Endothelial cell of umbilical vein (primary cell): ENCODE measurements at regions not wholly inside any gene's neighbourhood (a gene's known extent, or its start where the extent isn't known, plus 50 kb on each side); places are given as distances from the start of the nearest gene placed in this dataset.
A peak's percentile ranks its signal among the peaks of the same experiment; 100 is the strongest.

Source experiments
- BruUV-seq: library from RNA; stranded (reverse); fragments of 400-500 nt; replicated peaks from 2 replicates; lab custom pipeline; 2021; lab: Mats Ljungman, UMichigan
- CTCF ChIA-PET: fragments of 300-600, 350-600 bp; sonication (Branson Sonifier 250); formaldehyde crosslinking; loops from one replicate; lab custom pipeline; 2021; ENCODE audit warnings: antibody characterized with exemption, inconsistent platforms; lab: Charles Lee
- POLR2A ChIA-PET: fragments of 300-600, 350-600 bp; sonication (Branson Sonifier 250); formaldehyde crosslinking; loops from one replicate; lab custom pipeline; 2021; ENCODE audit warnings: antibody characterized with exemption, inconsistent platforms; lab: Charles Lee
- DNase-seq: peaks from one replicate; pipeline ENCODE4 v3.0.0-alpha.2; 2011; ENCODE audit warnings: low read depth, low spot score
- FAIRE-seq: peaks from 2 replicates; lab custom pipeline; 2011; peaks lifted over from hg19 to GRCh38; lab: Jason Lieb, UNC
- H2AFZ ChIP-seq: 2 replicates; pipeline ENCODE4 v1.6.0; 2012; ENCODE audit warnings: low read depth, low read length, control low read depth, inconsistent platforms
- H3K27ac ChIP-seq: 2 replicates; pipeline ENCODE4 v1.5.1; 2011; ENCODE audit warnings: low read depth, mild to moderate bottlenecking, control low read depth, low read length, moderate library complexity; ENCODE audit not compliant: insufficient read depth
- H3K27me3 ChIP-seq, 2 experiments: 2 replicates each; pipeline versions ENCODE4 v1.6.0 to v1.6.1; 2011; ENCODE audit warnings: low read length in 2 of 2, mixed read lengths in 1 of 2; ENCODE audit not compliant: control insufficient read depth in 2 of 2, insufficient read depth in 2 of 2
- H3K36me3 ChIP-seq, 2 experiments: 2 replicates in 1 of 2; 3 replicates in 1 of 2; pipeline ENCODE4 v1.5.1; 2011; ENCODE audit warnings: low read length in 2 of 2, mild to moderate bottlenecking in 1 of 2, moderate library complexity in 1 of 2; ENCODE audit not compliant: control insufficient read depth in 2 of 2, insufficient read depth in 2 of 2; ENCODE audit errors: extremely low read depth in 1 of 2
- H3K4me1 ChIP-seq: 3 replicates; pipeline ENCODE4 v1.5.1; 2011; ENCODE audit warnings: mild to moderate bottlenecking, low read length; ENCODE audit not compliant: control insufficient read depth, insufficient read depth; ENCODE audit errors: extremely low read depth
- H3K4me2 ChIP-seq: 2 replicates; pipeline ENCODE4 v1.6.1; 2011; ENCODE audit warnings: low read length, control low read depth, mixed read lengths; ENCODE audit not compliant: insufficient read depth
- H3K4me3 ChIP-seq, 3 experiments: fragments of 200-600 bp in 1 of 3; sonication (generic), shearing (Covaris generic) in 1 of 3; replicated peaks in 1 of 3; 2 replicates each; pipeline ENCODE4 v1.5.1; 2011 to 2016; ENCODE audit warnings: control low read depth in 3 of 3, low read length in 3 of 3, mild to moderate bottlenecking in 2 of 3, inconsistent platforms in 1 of 3, low read depth in 1 of 3, moderate library complexity in 1 of 3; ENCODE audit not compliant: insufficient read depth in 1 of 3
- H3K79me2 ChIP-seq: 2 replicates; pipeline ENCODE4 v1.6.0; 2012; ENCODE audit warnings: low read length, inconsistent platforms; ENCODE audit not compliant: control insufficient read depth, insufficient read depth
- H3K9ac ChIP-seq: replicated peaks from 2 replicates; pipeline ENCODE3; 2011; ENCODE audit warnings: low read length, control low read depth; ENCODE audit not compliant: insufficient read depth; ENCODE audit errors: extremely low read depth
- H3K9me1 ChIP-seq: replicated peaks from 3 replicates; pipeline ENCODE4 v1.6.0; 2011; ENCODE audit warnings: mild to moderate bottlenecking, low read length; ENCODE audit not compliant: control insufficient read depth, insufficient read depth; ENCODE audit errors: extremely low read depth
- H3K9me3 ChIP-seq: replicated peaks from 2 replicates; pipeline ENCODE4 v1.5.1; 2012; ENCODE audit warnings: low read length, inconsistent platforms; ENCODE audit not compliant: control insufficient read depth, insufficient read depth
- H4K20me1 ChIP-seq: replicated peaks from 2 replicates; pipeline ENCODE3; 2011; ENCODE audit warnings: mild to moderate bottlenecking, low read length; ENCODE audit not compliant: control insufficient read depth, insufficient read depth; ENCODE audit errors: extremely low read depth
- EZH2 ChIP-seq: IDR thresholded peaks from 2 replicates; pipeline ENCODE4 v1.6.1; 2012; ENCODE audit warnings: borderline replicate concordance, low read depth, mild to moderate bottlenecking, moderate library complexity, low read length, inconsistent platforms; ENCODE audit not compliant: severe bottlenecking
- FOS ChIP-seq: IDR thresholded peaks from 2 replicates; pipeline ENCODE4 v1.6.1; 2011; ENCODE audit warnings: mild to moderate bottlenecking, low read length, moderate library complexity, borderline replicate concordance; ENCODE audit not compliant: insufficient read depth
- GATA2 ChIP-seq: IDR thresholded peaks from 2 replicates; pipeline ENCODE4 v1.7.0; 2011; ENCODE audit warnings: low read depth, mild to moderate bottlenecking, moderate library complexity, mixed read lengths, low read length; ENCODE audit not compliant: insufficient read length, insufficient read depth
- JUN ChIP-seq: IDR thresholded peaks from 2 replicates; pipeline ENCODE4 v1.6.1; 2011; ENCODE audit warnings: borderline replicate concordance, low read depth; ENCODE audit not compliant: insufficient read length, insufficient read depth
- MAX ChIP-seq: IDR thresholded peaks from 2 replicates; pipeline ENCODE4 v1.6.1; 2011; ENCODE audit not compliant: insufficient read depth, insufficient read length
- MYC ChIP-seq: IDR thresholded peaks from one replicate; pipeline ENCODE4 v1.6.1; 2011; ENCODE audit warnings: mild to moderate bottlenecking, low read depth, low read length
- POLR2A ChIP-seq: IDR thresholded peaks from 2 replicates; pipeline ENCODE4 v1.6.1; 2012; ENCODE audit warnings: low read depth, mild to moderate bottlenecking, control low read depth, low read length
- POLR2AphosphoS5 ChIP-seq: IDR thresholded peaks from 2 replicates; pipeline ENCODE4 v1.6.1; 2012; ENCODE audit warnings: low read depth, mild to moderate bottlenecking, control low read depth, low read length, moderate library complexity; ENCODE audit not compliant: insufficient read depth
- dilution Hi-C: fragments of 300-500 bp; cut with MboI; formaldehyde crosslinking; loops from one replicate; pipeline ENCODE4 v1.15.0; 2019; ENCODE audit warnings: low sequenced_read_pairs; ENCODE audit not compliant: extremely low pct_ligation_motif_present
- intact Hi-C: fragments of 100-400 bp; cut with micrococcal nuclease; formaldehyde crosslinking; loops from one replicate; pipeline ENCODE4 v1.10.0; 2022
- TF ChIP-seq, protein P1 (sequence below), 2 donors: IDR thresholded peaks; 1 replicate in 1 of 2; 2 replicates in 1 of 2; pipeline ENCODE4 v1.5.1; 2011; ENCODE audit warnings: low read length in 2 of 2, mild to moderate bottlenecking in 2 of 2, moderate library complexity in 2 of 2, control low read depth in 1 of 2, inconsistent platforms in 1 of 2, low read depth in 1 of 2; ENCODE audit not compliant: insufficient read depth in 1 of 2; ENCODE audit errors: extremely low read depth in 1 of 2

DNA sequence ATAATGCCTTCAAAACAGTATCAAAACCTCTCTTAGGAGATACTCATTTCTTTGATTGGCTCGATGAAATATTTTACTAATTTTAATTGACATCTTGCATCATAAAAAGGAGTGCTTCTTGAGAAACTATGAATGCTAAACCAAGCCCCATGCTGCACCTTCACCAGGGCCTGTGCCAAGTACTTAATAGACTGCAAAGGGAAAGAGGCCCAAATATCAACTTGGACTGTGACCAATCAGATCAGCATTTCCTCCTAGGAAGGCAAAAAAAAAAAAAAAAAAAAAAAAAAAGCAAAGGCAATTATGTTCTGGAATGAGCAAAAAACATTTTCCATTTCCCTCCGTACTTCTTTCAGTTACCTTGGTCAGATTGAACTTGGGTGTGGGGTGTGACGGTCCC lies 253.0 kb upstream of the SOX4 start:
- Histone ChIP-seq H2AFZ (no peak overlapping the region), H3K4me2 (no peak overlapping the region), H3K36me3 (no peaks in the 10 kb centered on the region), H3K4me1 (peaks cover 4% of the 10 kb centered on the region), H3K27me3 (no peaks in the 10 kb centered on the region), H3K9me1 (no peaks in the 10 kb centered on the region), H3K79me2 (no peaks in the 10 kb centered on the region), H3K4me3 (no peak overlapping the region), H3K9me3 (no peaks in the 10 kb centered on the region), H3K27ac (no peak overlapping the region), H4K20me1 (no peaks in the 10 kb centered on the region), H3K9ac (no peak overlapping the region)
- FAIRE-seq (no peak), DNase-seq (peak; percentile 50)
- POLR2A ChIA-PET = no interaction called here
- CTCF ChIA-PET = no interaction called here
- TF ChIP-seq MAX (no peak), JUN (no peak), MYC (no peak), FOS (no peak), GATA2 (no peak), POLR2A (no peak), EZH2 (no peak), POLR2AphosphoS5 (no peak)
- TF ChIP-seq, protein P1, sequence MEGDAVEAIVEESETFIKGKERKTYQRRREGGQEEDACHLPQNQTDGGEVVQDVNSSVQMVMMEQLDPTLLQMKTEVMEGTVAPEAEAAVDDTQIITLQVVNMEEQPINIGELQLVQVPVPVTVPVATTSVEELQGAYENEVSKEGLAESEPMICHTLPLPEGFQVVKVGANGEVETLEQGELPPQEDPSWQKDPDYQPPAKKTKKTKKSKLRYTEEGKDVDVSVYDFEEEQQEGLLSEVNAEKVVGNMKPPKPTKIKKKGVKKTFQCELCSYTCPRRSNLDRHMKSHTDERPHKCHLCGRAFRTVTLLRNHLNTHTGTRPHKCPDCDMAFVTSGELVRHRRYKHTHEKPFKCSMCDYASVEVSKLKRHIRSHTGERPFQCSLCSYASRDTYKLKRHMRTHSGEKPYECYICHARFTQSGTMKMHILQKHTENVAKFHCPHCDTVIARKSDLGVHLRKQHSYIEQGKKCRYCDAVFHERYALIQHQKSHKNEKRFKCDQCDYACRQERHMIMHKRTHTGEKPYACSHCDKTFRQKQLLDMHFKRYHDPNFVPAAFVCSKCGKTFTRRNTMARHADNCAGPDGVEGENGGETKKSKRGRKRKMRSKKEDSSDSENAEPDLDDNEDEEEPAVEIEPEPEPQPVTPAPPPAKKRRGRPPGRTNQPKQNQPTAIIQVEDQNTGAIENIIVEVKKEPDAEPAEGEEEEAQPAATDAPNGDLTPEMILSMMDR (IDR thresholded peaks at IDR 0.05; ENCODE audit: extremely low read depth in 1 of 2, insufficient read depth in 1 of 2, low read depth in 1 of 2, low read length in 2 of 2) = no peak
- dilution Hi-C loops (no loop called here), intact Hi-C loops (no loop called here)
- BruUV-seq = no TSS peak
